SH-SY5Y (cell line): ENCODE measurements at regions not wholly inside any gene's neighbourhood (a gene's known extent, or its start where the extent isn't known, plus 50 kb on each side); places are given as distances from the start of the nearest gene placed in this dataset.

Experiments
- GATA2 ChIP-seq: IDR thresholded peaks from 2 replicates; pipeline ENCODE4 v1.6.1; 2011; ENCODE audit warnings: mild to moderate bottlenecking, low read depth, low read length
- GATA3 ChIP-seq: IDR thresholded peaks from 2 replicates; pipeline ENCODE4 v1.6.1; 2011; ENCODE audit warnings: low read depth, mild to moderate bottlenecking, low read length, moderate library complexity

- TF ChIP-seq GATA2 (no peak), GATA3 (no peak)
Observed at GRCh38 chr1:199549421-199549820, 478.1 kb upstream of the NR5A2 start.
